Activated T-cell treated with anti-CD3 and anti-CD28 coated beads, Interleukin-2, amount 50 U/mL, for 24 hours (primary cell): ENCODE measurements at regions not wholly inside any gene's neighbourhood (a gene's known extent, or its start where the extent isn't known, plus 50 kb on each side); places are given as distances from the start of the nearest gene placed in this dataset.

ENCODE experiments used
- DNase-seq: peaks from one replicate; pipeline ENCODE4 v3.0.0-alpha.2; 2020
- H3K27ac Mint-ChIP-seq: 2 replicates; pipeline ENCODE4 v1.8.0; 2020; ENCODE audit warnings: mild to moderate bottlenecking, mixed read lengths
- H3K27me3 Mint-ChIP-seq: 2 replicates; pipeline ENCODE4 v1.8.0; 2020; ENCODE audit warnings: mixed read lengths
- H3K36me3 Mint-ChIP-seq: 2 replicates; pipeline ENCODE4 v1.8.0; 2020; ENCODE audit warnings: low read depth, mixed read lengths
- H3K4me1 Mint-ChIP-seq: 2 replicates; pipeline ENCODE4 v1.8.0; 2020; ENCODE audit warnings: low read depth, mixed read lengths
- H3K4me3 Mint-ChIP-seq: 2 replicates; pipeline ENCODE4 v1.8.0; 2020; ENCODE audit warnings: mild to moderate bottlenecking, moderate library complexity, mixed read lengths
- H3K9me3 Mint-ChIP-seq: 2 replicates; pipeline ENCODE4 v1.8.0; 2020; ENCODE audit warnings: mixed read lengths

DNA sequence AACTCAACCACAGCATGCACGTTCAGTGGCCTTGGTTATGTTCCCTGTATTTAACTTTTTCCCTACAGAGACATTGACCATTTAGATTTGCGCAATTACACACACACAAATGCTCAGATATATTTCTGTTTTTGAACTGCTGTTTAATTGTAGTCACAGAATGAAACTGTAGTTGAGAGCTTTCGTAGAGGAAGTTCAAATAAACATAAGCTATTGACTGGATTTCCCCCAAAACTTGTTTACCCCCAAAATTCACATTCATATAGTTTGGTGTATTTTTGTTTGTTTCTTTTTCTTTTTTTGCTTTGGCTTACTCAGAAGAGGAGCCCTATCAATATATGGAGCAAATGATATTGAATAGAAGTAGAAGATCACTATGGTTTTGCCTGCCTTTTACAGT is 921.0 kb downstream of the ADGRL2 start:
- Mint-ChIP-seq H3K4me1 (no peaks in the 10 kb centered on the region), H3K27me3 (no peaks in the 10 kb centered on the region), H3K27ac (no peak overlapping the region), H3K36me3 (no peaks in the 10 kb centered on the region), H3K9me3 (peaks cover 6% of the 10 kb centered on the region), H3K4me3 (no peak overlapping the region)
- DNase-seq, result no peak

- H3K4me1 Mint-ChIP-seq, result no peaks in the 10 kb centered on the region
- H3K27me3 Mint-ChIP-seq, result no peaks in the 10 kb centered on the region
- DNase-seq, result no peak
- H3K27ac Mint-ChIP-seq, result no peak overlapping the region
- H3K36me3 Mint-ChIP-seq, result no peaks in the 10 kb centered on the region
- H3K9me3 Mint-ChIP-seq, result peaks cover 9% of the 10 kb centered on the region
- H3K4me3 Mint-ChIP-seq, result no peak overlapping the region
Observed at GRCh38 chr1:82718719-82719419, 918.1 kb downstream of the ADGRL2 start.

DNA sequence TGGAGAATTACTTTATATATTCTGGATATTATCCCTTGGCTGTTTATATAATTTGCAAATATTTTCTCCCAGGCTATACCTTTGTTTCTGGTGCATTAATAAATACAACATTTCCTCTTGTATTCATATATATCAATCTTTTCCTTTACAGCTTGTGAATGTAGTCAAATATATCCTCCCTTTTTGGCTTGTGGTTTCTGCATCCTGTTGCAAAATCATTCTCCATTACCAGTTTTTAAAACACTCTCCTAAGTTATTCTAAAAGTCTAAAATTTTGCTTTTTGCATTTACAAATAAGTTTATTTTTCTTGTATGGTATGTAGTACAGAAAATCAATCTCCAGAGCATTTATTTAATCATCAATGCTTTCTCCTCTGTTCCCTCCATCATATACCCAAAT is 909.4 kb downstream of the ADGRL2 start:
- H3K4me3 Mint-ChIP-seq, result no peak overlapping the region
- no peak for DNase-seq
- no peak overlapping the region for H3K27ac Mint-ChIP-seq
- no peaks in the 10 kb centered on the region for H3K36me3 Mint-ChIP-seq
- no peaks in the 10 kb centered on the region for H3K4me1 Mint-ChIP-seq
- H3K27me3 Mint-ChIP-seq, result no peaks in the 10 kb centered on the region
- H3K9me3 Mint-ChIP-seq, result peaks cover 2% of the 10 kb centered on the region

GRCh38 chr1:82707681-82708080 is 906.9 kb downstream of the ADGRL2 start:
- H3K27me3 Mint-ChIP-seq, result no peaks in the 10 kb centered on the region

GRCh38 chr1:82706741-82707140 is 906.0 kb downstream of the ADGRL2 start:
- no peak for DNase-seq
- Mint-ChIP-seq H3K4me1 (no peaks in the 10 kb centered on the region), H3K4me3 (no peak overlapping the region), H3K27ac (no peak overlapping the region), H3K27me3 (no peaks in the 10 kb centered on the region), H3K9me3 (no peaks in the 10 kb centered on the region), H3K36me3 (no peaks in the 10 kb centered on the region)

More at GRCh38 chr1:82707681-82708080, 906.9 kb downstream of the ADGRL2 start:
- no peaks in the 10 kb centered on the region for H3K4me1 Mint-ChIP-seq
- no peak for DNase-seq
- no peaks in the 10 kb centered on the region for H3K36me3 Mint-ChIP-seq
- H3K9me3 Mint-ChIP-seq, result no peaks in the 10 kb centered on the region
- no peak overlapping the region for H3K27ac Mint-ChIP-seq
- no peak overlapping the region for H3K4me3 Mint-ChIP-seq

DNA sequence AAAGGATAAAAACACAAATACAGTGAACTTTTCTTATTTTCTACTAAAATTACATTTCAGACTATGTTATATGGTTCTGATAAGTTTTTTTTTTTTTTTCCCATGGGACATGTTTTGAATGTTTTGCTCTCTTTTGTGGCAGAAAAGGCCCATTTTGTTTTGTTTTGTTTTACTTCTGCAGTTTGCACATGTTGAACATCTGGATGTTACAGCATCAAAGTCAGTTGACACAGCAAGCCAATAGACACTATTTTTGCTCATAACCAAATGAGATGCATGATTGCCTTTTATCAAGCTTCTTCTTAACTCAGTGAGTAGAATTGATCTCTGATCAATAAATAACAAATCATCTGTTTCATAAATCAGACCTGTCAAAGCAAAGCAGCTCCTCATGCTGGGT is 904.2 kb downstream of the ADGRL2 start:
- no peaks in the 10 kb centered on the region for H3K9me3 Mint-ChIP-seq
- no peak for DNase-seq
- no peaks in the 10 kb centered on the region for H3K27me3 Mint-ChIP-seq

GRCh38 chr1:82704393-82704792 is 903.7 kb downstream of the ADGRL2 start:
- DNase-seq, result no peak
- Mint-ChIP-seq H3K27me3 (no peaks in the 10 kb centered on the region), H3K36me3 (no peaks in the 10 kb centered on the region)

More for the DNA sequence above, 904.2 kb downstream of the ADGRL2 start:
- H3K4me1 Mint-ChIP-seq, result no peaks in the 10 kb centered on the region
- no peak overlapping the region for H3K4me3 Mint-ChIP-seq
- no peaks in the 10 kb centered on the region for H3K36me3 Mint-ChIP-seq
- no peak overlapping the region for H3K27ac Mint-ChIP-seq

DNA sequence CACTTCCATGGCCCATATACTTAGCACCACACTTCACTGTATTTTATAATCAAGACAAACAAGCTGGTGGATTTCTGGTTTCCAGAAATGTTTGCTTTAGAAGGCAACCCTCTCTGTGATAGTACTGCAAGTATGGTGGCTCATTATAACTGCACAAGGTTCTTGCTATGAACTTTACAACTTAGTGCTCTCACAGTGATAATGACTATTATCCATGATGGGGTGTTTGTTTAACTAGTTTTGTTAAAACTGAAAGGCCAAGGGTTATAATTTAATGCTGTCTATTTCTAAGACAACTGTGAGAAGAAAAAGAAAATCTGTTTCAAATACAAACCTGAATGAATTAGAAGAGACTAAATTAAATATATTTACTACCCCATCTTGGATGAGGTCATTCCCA is 903.2 kb downstream of the ADGRL2 start:
- Mint-ChIP-seq H3K4me3 (no peak overlapping the region), H3K9me3 (no peaks in the 10 kb centered on the region), H3K27me3 (no peaks in the 10 kb centered on the region), H3K27ac (no peak overlapping the region), H3K4me1 (no peaks in the 10 kb centered on the region), H3K36me3 (no peaks in the 10 kb centered on the region)
- DNase-seq, result no peak

More at GRCh38 chr1:82704393-82704792, 903.7 kb downstream of the ADGRL2 start:
- Mint-ChIP-seq H3K9me3 (no peaks in the 10 kb centered on the region), H3K27ac (no peak overlapping the region), H3K4me1 (no peaks in the 10 kb centered on the region), H3K4me3 (no peak overlapping the region)

DNA sequence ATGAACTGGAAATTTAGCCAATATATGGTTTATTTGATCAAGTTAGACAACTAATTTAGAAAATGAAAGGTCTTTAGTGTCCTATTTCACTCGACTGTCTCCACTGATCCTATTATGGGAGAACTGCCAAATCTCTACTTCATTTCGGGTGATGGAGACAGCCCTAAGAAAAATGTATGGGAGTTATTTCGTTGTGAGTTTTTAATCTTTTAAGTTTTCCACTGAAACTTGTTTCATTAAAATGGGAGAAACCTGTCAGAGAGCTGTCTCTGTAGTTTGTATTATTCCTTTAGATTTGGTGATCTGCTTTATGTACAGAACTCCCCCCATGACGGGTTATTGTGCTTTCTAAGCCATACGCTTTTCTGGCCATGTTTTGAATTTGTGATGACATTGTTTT is 899.7 kb downstream of the ADGRL2 start:
- Mint-ChIP-seq H3K9me3 (peaks cover 5% of the 10 kb centered on the region), H3K27ac (no peak overlapping the region), H3K4me3 (no peak overlapping the region), H3K36me3 (no peaks in the 10 kb centered on the region), H3K27me3 (no peaks in the 10 kb centered on the region), H3K4me1 (no peaks in the 10 kb centered on the region)
- DNase-seq, result no peak

DNA sequence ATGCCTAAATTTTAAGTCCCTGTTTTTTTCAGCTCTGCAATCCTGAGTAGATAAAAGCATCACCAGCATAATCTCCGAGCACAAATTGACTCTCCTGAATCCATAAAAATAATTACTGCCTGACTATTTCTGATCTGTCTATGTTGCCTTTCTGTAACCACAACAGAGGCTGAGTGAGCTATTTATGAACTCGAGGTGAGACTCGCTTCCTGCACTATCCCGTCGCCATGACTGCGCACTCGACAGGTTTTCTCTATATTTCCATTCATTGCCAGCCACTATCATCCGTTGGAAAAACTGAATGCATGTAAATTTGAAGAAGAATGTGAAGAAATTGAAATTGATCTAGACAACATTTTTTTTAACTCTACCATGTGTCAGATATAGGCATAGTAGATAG is 897.2 kb downstream of the ADGRL2 start:
- H3K4me1 Mint-ChIP-seq, result no peaks in the 10 kb centered on the region
- no peaks in the 10 kb centered on the region for H3K36me3 Mint-ChIP-seq
- no peak overlapping the region for H3K4me3 Mint-ChIP-seq
- H3K9me3 Mint-ChIP-seq, result peaks cover 5% of the 10 kb centered on the region
- DNase-seq, result no peak
- no peak overlapping the region for H3K27ac Mint-ChIP-seq
- H3K27me3 Mint-ChIP-seq, result no peaks in the 10 kb centered on the region

GRCh38 chr1:82695443-82695842 is 894.7 kb downstream of the ADGRL2 start:
- H3K4me3 Mint-ChIP-seq, result no peak overlapping the region
- no peak for DNase-seq
- H3K27ac Mint-ChIP-seq, result no peak overlapping the region
- H3K36me3 Mint-ChIP-seq, result no peaks in the 10 kb centered on the region
- peaks cover 5% of the 10 kb centered on the region for H3K9me3 Mint-ChIP-seq
- no peaks in the 10 kb centered on the region for H3K27me3 Mint-ChIP-seq
- H3K4me1 Mint-ChIP-seq, result no peaks in the 10 kb centered on the region

DNA sequence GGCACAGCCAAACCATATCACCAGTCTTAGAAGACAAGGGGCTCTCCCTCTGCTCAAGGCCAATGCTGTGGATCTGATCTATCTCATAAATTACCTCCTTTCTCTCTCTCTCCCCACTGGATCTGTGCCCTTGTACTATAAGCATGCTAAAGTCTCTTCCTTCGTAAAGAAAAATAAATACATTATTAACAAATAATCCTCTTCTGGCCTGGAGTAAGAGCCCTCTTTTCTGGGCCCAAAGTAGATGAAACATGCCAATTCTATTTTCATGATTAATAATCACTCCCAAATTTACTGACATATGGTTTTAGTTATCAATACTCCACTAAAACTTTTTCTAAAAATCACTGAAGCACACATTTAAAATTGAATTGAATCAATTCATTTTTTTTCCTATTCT is 889.7 kb downstream of the ADGRL2 start:
- Mint-ChIP-seq H3K27me3 (no peaks in the 10 kb centered on the region), H3K36me3 (no peaks in the 10 kb centered on the region), H3K27ac (no peak overlapping the region), H3K4me1 (no peaks in the 10 kb centered on the region), H3K9me3 (peaks cover 12% of the 10 kb centered on the region), H3K4me3 (no peak overlapping the region)
- DNase-seq, result no peak

GRCh38 chr1:82689217-82689616 is 888.5 kb downstream of the ADGRL2 start:
- DNase-seq, result no peak
- no peak overlapping the region for H3K4me3 Mint-ChIP-seq
- no peaks in the 10 kb centered on the region for H3K27me3 Mint-ChIP-seq
- H3K4me1 Mint-ChIP-seq, result no peaks in the 10 kb centered on the region
- H3K9me3 Mint-ChIP-seq, result peaks cover 12% of the 10 kb centered on the region
- H3K36me3 Mint-ChIP-seq, result no peaks in the 10 kb centered on the region
- no peak overlapping the region for H3K27ac Mint-ChIP-seq

- peaks cover 12% of the 10 kb centered on the region for H3K9me3 Mint-ChIP-seq
Observed at GRCh38 chr1:82686774-82687173, 886.0 kb downstream of the ADGRL2 start.

DNA sequence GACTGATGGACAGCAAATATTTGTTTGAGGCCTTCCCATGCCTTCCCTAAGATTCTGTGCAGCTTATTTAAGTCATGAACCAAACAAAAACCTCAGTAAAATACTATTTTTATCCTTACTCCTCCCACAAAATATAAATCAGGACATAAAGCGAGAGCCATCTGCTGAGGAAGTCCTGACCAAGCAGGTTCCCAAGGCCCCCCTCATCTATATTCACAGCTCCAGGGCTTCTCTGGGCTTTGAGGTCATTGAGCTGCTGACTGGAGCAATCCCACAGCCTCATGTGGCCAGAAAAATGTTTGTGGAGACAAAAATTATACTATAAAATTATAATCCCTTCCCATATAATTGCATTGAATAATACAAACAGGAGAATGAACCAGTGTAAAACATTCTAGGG is 846.2 kb downstream of the ADGRL2 start:
- Mint-ChIP-seq H3K4me3 (no peak overlapping the region), H3K9me3 (peaks cover 5% of the 10 kb centered on the region), H3K36me3 (no peaks in the 10 kb centered on the region), H3K27me3 (no peaks in the 10 kb centered on the region), H3K4me1 (no peaks in the 10 kb centered on the region), H3K27ac (no peak overlapping the region)
- no peak for DNase-seq

More at GRCh38 chr1:82686774-82687173, 886.0 kb downstream of the ADGRL2 start:
- no peak overlapping the region for H3K4me3 Mint-ChIP-seq
- no peaks in the 10 kb centered on the region for H3K36me3 Mint-ChIP-seq
- H3K27ac Mint-ChIP-seq, result no peak overlapping the region
- H3K27me3 Mint-ChIP-seq, result no peaks in the 10 kb centered on the region
- H3K4me1 Mint-ChIP-seq, result no peaks in the 10 kb centered on the region
- no peak for DNase-seq

GRCh38 chr1:82646336-82646735 is 845.6 kb downstream of the ADGRL2 start:
- Mint-ChIP-seq H3K4me1 (no peaks in the 10 kb centered on the region), H3K27ac (no peak overlapping the region), H3K36me3 (no peaks in the 10 kb centered on the region), H3K4me3 (no peak overlapping the region), H3K27me3 (no peaks in the 10 kb centered on the region), H3K9me3 (peaks cover 5% of the 10 kb centered on the region)
- DNase-seq, result no peak
